GM13976 (cell line): ENCODE measurements at regions not wholly inside any gene's neighbourhood (a gene's known extent, or its start where the extent isn't known, plus 50 kb on each side); places are given as distances from the start of the nearest gene placed in this dataset.

ENCODE experiments used
- DNase-seq: peaks from one replicate; pipeline ENCODE4 v3.0.0; 2012; ENCODE audit warnings: low spot score
- in situ Hi-C: fragments of 300-500 bp; cut with MboI; formaldehyde crosslinking; loops from one replicate; pipeline ENCODE4 v1.12.0; 2022; ENCODE audit warnings: low sequenced_read_pairs, mixed read lengths, inconsistent platforms; ENCODE audit not compliant: unreplicated experiment
- TF ChIP-seq, protein P1 (sequence below): IDR thresholded peaks from 2 replicates; pipeline ENCODE4 v1.5.1; 2012; ENCODE audit warnings: borderline replicate concordance, mild to moderate bottlenecking; ENCODE audit not compliant: insufficient read depth; ENCODE audit errors: extremely low read depth, missing control alignments, control extremely low read depth

DNA sequence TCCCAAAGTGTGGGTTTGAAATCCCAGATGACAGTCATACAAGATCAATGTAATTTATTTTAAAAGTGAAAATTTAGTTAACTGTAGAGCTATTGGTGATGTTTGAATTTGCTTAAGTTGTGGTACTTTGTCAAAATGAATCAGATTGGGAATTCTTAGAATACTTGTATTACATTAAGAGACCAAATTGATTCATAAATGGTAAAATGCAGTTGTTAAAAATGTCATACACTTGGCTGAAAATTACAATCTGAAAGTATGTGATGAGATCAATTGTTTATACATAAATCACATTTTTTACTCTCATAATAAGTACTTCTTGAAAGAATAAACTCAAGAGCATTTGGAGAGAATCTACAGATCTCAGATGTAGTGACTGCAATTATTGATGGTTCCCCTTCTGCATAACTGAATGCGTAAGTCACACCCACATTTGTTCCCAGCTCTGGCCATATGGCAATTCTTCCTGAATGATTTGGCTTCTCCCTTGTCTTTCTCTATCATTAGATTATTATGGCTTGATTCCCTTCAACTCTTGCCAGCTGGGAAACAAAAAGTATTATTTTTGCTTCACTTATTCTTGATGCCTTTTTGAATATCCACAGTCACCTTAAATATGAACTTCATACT lies 558.5 kb downstream of the CPS1 start:
- in situ Hi-C loops, result no loop called here
- TF ChIP-seq, protein P1, sequence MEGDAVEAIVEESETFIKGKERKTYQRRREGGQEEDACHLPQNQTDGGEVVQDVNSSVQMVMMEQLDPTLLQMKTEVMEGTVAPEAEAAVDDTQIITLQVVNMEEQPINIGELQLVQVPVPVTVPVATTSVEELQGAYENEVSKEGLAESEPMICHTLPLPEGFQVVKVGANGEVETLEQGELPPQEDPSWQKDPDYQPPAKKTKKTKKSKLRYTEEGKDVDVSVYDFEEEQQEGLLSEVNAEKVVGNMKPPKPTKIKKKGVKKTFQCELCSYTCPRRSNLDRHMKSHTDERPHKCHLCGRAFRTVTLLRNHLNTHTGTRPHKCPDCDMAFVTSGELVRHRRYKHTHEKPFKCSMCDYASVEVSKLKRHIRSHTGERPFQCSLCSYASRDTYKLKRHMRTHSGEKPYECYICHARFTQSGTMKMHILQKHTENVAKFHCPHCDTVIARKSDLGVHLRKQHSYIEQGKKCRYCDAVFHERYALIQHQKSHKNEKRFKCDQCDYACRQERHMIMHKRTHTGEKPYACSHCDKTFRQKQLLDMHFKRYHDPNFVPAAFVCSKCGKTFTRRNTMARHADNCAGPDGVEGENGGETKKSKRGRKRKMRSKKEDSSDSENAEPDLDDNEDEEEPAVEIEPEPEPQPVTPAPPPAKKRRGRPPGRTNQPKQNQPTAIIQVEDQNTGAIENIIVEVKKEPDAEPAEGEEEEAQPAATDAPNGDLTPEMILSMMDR, result no peak
- no peak for DNase-seq

DNA sequence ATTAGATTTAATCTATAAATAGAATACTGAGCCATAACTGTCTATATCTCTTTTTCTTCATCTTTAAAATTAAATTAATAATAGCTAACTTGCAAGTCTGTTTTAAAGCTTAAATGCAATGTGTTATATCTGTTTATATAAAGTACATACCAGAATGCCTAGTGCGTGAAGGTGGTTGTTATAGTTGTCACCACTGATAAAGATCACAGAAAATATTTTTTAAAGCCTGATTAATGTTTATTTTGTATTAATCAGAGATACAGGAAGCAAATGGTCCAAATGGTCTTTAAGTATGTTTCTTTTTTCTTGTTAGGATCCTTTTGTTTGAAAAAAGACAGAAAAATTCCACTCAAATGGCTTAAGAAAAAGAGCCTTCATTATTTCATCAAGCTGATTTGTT lies 560.6 kb downstream of the CPS1 start:
- DNase-seq, result no peak
- TF ChIP-seq, protein P1, result no peak
- in situ Hi-C loops, result no loop called here

GRCh38 chr2:211126256-211126655 lies 569.9 kb downstream of the CPS1 start:
- no peak for DNase-seq
- in situ Hi-C loops, result no loop called here
- TF ChIP-seq, protein P1, result no peak

DNA sequence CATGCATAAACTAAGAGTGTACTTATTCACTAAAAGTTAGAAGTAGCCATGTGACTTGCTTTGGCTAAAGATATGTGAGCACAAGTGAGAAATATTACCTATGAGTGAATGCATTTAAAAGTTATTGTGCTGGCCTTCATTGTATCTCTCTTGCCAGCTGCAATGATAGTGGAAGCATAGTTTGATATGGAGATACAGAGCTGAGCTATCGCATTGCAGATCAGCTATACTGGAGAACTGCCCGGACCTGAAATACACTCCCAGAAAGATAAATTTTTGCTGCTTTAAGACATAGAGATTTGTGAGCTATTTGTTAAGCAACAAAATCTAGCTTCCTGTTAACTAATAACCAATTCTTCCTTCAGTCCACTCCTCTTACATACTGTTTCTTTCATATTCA lies 571.1 kb downstream of the CPS1 start:
- DNase-seq, result no peak
- TF ChIP-seq, protein P1, result no peak
- in situ Hi-C loops, result no loop called here

- in situ Hi-C loops, result no loop called here
- DNase-seq, result no peak
- TF ChIP-seq, protein P1, result no peak
Measured at GRCh38 chr2:211128287-211128686, 571.9 kb downstream of the CPS1 start.

- no peak for DNase-seq
- TF ChIP-seq, protein P1, result no peak
- in situ Hi-C loops, result no loop called here
Measured at GRCh38 chr2:211129798-211130197, 573.4 kb downstream of the CPS1 start.
